Keratinocyte (primary cell): ENCODE measurements at regions not wholly inside any gene's neighbourhood (a gene's known extent, or its start where the extent isn't known, plus 50 kb on each side); places are given as distances from the start of the nearest gene placed in this dataset.

ENCODE experiments used
- DNase-seq: peaks from one replicate; pipeline ENCODE4 v3.0.0-alpha.2; 2011; ENCODE audit warnings: low read depth, missing footprints, low spot score
- FAIRE-seq: peaks from 2 replicates; lab custom pipeline; 2011; peaks lifted over from hg19 to GRCh38; lab: Jason Lieb, UNC
- H2AFZ ChIP-seq: 2 replicates; pipeline ENCODE4 v1.6.0; 2012; ENCODE audit warnings: low read length, control low read depth, inconsistent platforms; ENCODE audit not compliant: control insufficient read depth
- H3K27ac ChIP-seq: 2 replicates; pipeline ENCODE4 v1.5.1; 2011; ENCODE audit warnings: low read length; ENCODE audit not compliant: control insufficient read depth, insufficient read depth
- H3K27me3 ChIP-seq: 3 replicates; pipeline ENCODE4 v1.6.0; 2011; ENCODE audit warnings: low read length; ENCODE audit not compliant: control insufficient read depth, insufficient read depth; ENCODE audit errors: extremely low read depth
- H3K36me3 ChIP-seq, 2 experiments: 2 replicates in 1 of 2; 3 replicates in 1 of 2; pipeline ENCODE4 v1.5.1; 2011; ENCODE audit warnings: low read length in 2 of 2, mild to moderate bottlenecking in 1 of 2; ENCODE audit not compliant: control insufficient read depth in 2 of 2, insufficient read depth in 2 of 2; ENCODE audit errors: extremely low read depth in 1 of 2
- H3K4me1 ChIP-seq: 3 replicates; pipeline ENCODE4 v1.5.1; 2011; ENCODE audit warnings: low read length; ENCODE audit not compliant: control insufficient read depth, insufficient read depth; ENCODE audit errors: extremely low read depth
- H3K4me2 ChIP-seq: 3 replicates; pipeline ENCODE4 v1.6.0; 2011; ENCODE audit warnings: low read depth, low read length; ENCODE audit not compliant: control insufficient read depth, insufficient read depth; ENCODE audit errors: extremely low read depth
- H3K4me3 ChIP-seq, 3 experiments: fragments of 200-600 bp in 1 of 3; sonication (generic) in 1 of 3; 2 replicates in 2 of 3; 3 replicates in 1 of 3; pipeline ENCODE4 v1.5.1; 2011 to 2016; ENCODE audit warnings: low read length in 3 of 3, mild to moderate bottlenecking in 3 of 3, control low read depth in 2 of 3, inconsistent platforms in 1 of 3, low read depth in 1 of 3, mixed read lengths in 1 of 3, mixed run types in 1 of 3, moderate library complexity in 1 of 3; ENCODE audit not compliant: control insufficient read depth in 2 of 3, insufficient read depth in 2 of 3; ENCODE audit errors: extremely low read depth in 1 of 3
- H3K79me2 ChIP-seq: 2 replicates; pipeline ENCODE4 v1.6.0; 2012; ENCODE audit warnings: low read length; ENCODE audit not compliant: control insufficient read depth, insufficient read depth
- H3K9ac ChIP-seq: 3 replicates; pipeline ENCODE4 v1.6.0; 2011; ENCODE audit warnings: low read length; ENCODE audit not compliant: control insufficient read depth, insufficient read depth; ENCODE audit errors: extremely low read depth
- H3K9me1 ChIP-seq: 3 replicates; pipeline ENCODE4 v1.6.0; 2011; ENCODE audit warnings: low read length; ENCODE audit not compliant: control insufficient read depth, insufficient read depth; ENCODE audit errors: extremely low read depth
- H3K9me3 ChIP-seq: 2 replicates; pipeline ENCODE4 v1.5.1; 2012; ENCODE audit warnings: low read depth, low read length; ENCODE audit not compliant: control insufficient read depth
- H4K20me1 ChIP-seq: 3 replicates; pipeline ENCODE4 v1.6.0; 2011; ENCODE audit warnings: low read length; ENCODE audit not compliant: control insufficient read depth, insufficient read depth; ENCODE audit errors: extremely low read depth
- CTCF ChIP-seq, 3 experiments: IDR thresholded peaks in 1 of 3; conservative IDR thresholded peaks in 1 of 3; optimal IDR thresholded peaks in 1 of 3; 2 replicates in 2 of 3; 3 replicates in 1 of 3; pipeline versions ENCODE3 to v1.5.1; 2011; ENCODE audit warnings: low read length in 3 of 3, mild to moderate bottlenecking in 3 of 3, moderate library complexity in 2 of 3, control low read depth in 1 of 3, inconsistent platforms in 1 of 3; ENCODE audit not compliant: insufficient read depth in 2 of 3; ENCODE audit errors: extremely low read depth in 1 of 3
- EZH2 ChIP-seq: IDR thresholded peaks from one replicate; pipeline ENCODE4 v1.6.1; 2012; ENCODE audit warnings: inconsistent platforms, mild to moderate bottlenecking, low read length, moderate library complexity
- dilution Hi-C: fragments of 300-500 bp; cut with MboI; formaldehyde crosslinking; loops from one replicate; pipeline ENCODE4 v1.7.0; 2020; ENCODE audit warnings: low sequenced_read_pairs; ENCODE audit not compliant: extremely low pct_ligation_motif_present

GRCh38 chr1:212531267-212531666, 77.3 kb upstream of the ATF3 start:
- Histone ChIP-seq H3K9me3 (no peaks in the 10 kb centered on the region), H4K20me1 (no peaks in the 10 kb centered on the region), H3K4me3 (no peak overlapping the region), H3K27me3 (peaks cover 12% of the 10 kb centered on the region), H3K9me1 (no peaks in the 10 kb centered on the region), H3K36me3 (no peaks in the 10 kb centered on the region), H3K79me2 (no peaks in the 10 kb centered on the region), H2AFZ (no peak overlapping the region), H3K27ac (no peak overlapping the region), H3K9ac (no peak overlapping the region), H3K4me2 (no peak overlapping the region), H3K4me1 (no peaks in the 10 kb centered on the region)
- FAIRE-seq (no peak), DNase-seq (no peak)
- TF ChIP-seq CTCF (optimal IDR thresholded peaks at IDR 0.05 in 1 of 3, IDR thresholded peaks at IDR 0.05 in 1 of 3, conservative IDR thresholded peaks at IDR 0.05 in 1 of 3; ENCODE audit: extremely low read depth in 1 of 3, insufficient read depth in 2 of 3, low read length in 3 of 3), result no peak
- TF ChIP-seq EZH2, result no peak
- dilution Hi-C loops, result no loop called here

DNA sequence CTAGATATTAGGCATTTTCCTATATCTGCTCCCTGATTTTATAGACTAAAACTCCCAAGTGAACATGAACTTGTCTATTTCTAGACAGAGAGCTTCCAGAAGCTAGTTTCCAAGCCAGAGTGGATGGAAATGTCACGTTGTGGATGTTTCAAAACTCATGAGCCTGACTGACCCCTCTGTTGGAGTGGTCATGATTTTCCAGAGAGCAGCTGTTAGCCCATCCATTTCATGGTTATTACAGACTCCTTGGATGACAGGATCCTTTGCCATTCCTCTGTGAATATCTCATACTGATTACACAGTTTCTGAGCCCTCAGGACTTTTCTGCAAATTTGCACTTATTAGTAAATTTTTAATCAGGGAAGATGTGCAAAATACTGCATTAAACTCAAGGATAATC, 76.8 kb upstream of the ATF3 start:
- dilution Hi-C loops, result no loop called here
- Histone ChIP-seq H3K27ac (no peak overlapping the region), H4K20me1 (no peaks in the 10 kb centered on the region), H3K9me3 (no peaks in the 10 kb centered on the region), H2AFZ (no peak overlapping the region), H3K9ac (no peak overlapping the region), H3K36me3 (no peaks in the 10 kb centered on the region), H3K4me1 (no peaks in the 10 kb centered on the region), H3K9me1 (no peaks in the 10 kb centered on the region), H3K4me2 (no peak overlapping the region), H3K79me2 (no peaks in the 10 kb centered on the region), H3K27me3 (peaks cover 11% of the 10 kb centered on the region), H3K4me3 (no peak overlapping the region)
- TF ChIP-seq CTCF (optimal IDR thresholded peaks at IDR 0.05 in 1 of 3, IDR thresholded peaks at IDR 0.05 in 1 of 3, conservative IDR thresholded peaks at IDR 0.05 in 1 of 3; ENCODE audit: extremely low read depth in 1 of 3, insufficient read depth in 2 of 3, low read length in 3 of 3), result no peak
- TF ChIP-seq EZH2, result no peak
- no peak for DNase-seq
- FAIRE-seq, result no peak
